H1 (cell line): ENCODE measurements at regions not wholly inside any gene's neighbourhood (a gene's known extent, or its start where the extent isn't known, plus 50 kb on each side); places are given as distances from the start of the nearest gene placed in this dataset.

ENCODE experiments used
- CEBPB ChIP-seq: IDR thresholded peaks from 2 replicates; pipeline ENCODE4 v1.6.1; 2012; ENCODE audit warnings: low read depth, low read length
- CHD2 ChIP-seq: IDR thresholded peaks from 2 replicates; pipeline ENCODE4 v1.6.1; 2012; ENCODE audit warnings: low read length, improper control_type of control experiment
- CTCF ChIP-seq, 3 experiments: IDR thresholded peaks; 1 replicate in 2 of 3; 2 replicates in 1 of 3; pipeline versions ENCODE4 v1.5.1 to v1.6.1; 2011; ENCODE audit warnings: low read length in 3 of 3, mild to moderate bottlenecking in 3 of 3, inconsistent platforms in 2 of 3, low read depth in 1 of 3, moderate library complexity in 1 of 3; ENCODE audit not compliant: insufficient read depth in 1 of 3; ENCODE audit errors: control extremely low read depth in 1 of 3
- EZH2 ChIP-seq: fragments of 200-600 bp; sonication (generic); IDR thresholded peaks from 2 replicates; pipeline ENCODE4 v1.7.1; 2012; ENCODE audit warnings: low read depth, mild to moderate bottlenecking, moderate library complexity, low read length, inconsistent platforms; ENCODE audit not compliant: severe bottlenecking
- GTF2F1 ChIP-seq: IDR thresholded peaks from 2 replicates; pipeline ENCODE4 v1.6.1; 2012; ENCODE audit warnings: low read depth, low read length, improper control_type of control experiment, borderline replicate concordance
- POLR2A ChIP-seq, 2 experiments: IDR thresholded peaks; 1 replicate in 1 of 2; 2 replicates in 1 of 2; pipeline ENCODE4 v1.6.1; 2011; ENCODE audit warnings: low read depth in 2 of 2, low read length in 2 of 2, mild to moderate bottlenecking in 2 of 2; ENCODE audit errors: control extremely low read depth in 1 of 2
- SIX5 ChIP-seq: IDR thresholded peaks from 2 replicates; pipeline ENCODE4 v1.6.1; 2011; ENCODE audit warnings: mild to moderate bottlenecking, low read depth, low read length

- TF ChIP-seq CTCF (IDR thresholded peaks at IDR 0.05; ENCODE audit: control extremely low read depth in 1 of 3, insufficient read depth in 1 of 3, low read depth in 1 of 3, low read length in 3 of 3) (no peak), CHD2 (no peak), POLR2A (IDR thresholded peaks at IDR 0.05; ENCODE audit: control extremely low read depth in 1 of 2, low read depth in 2 of 2, low read length in 2 of 2) (no peak), SIX5 (no peak), GTF2F1 (no peak), EZH2 (no peak), CEBPB (no peak)
These were observed 311.3 kb downstream of the LRRIQ3 start for GRCh38 chr1:73886716-73887115.
